NT2/D1 (cell line): ENCODE measurements at regions not wholly inside any gene's neighbourhood (a gene's known extent, or its start where the extent isn't known, plus 50 kb on each side); places are given as distances from the start of the nearest gene placed in this dataset.

Source experiments
- DNase-seq: peaks from one replicate; pipeline ENCODE4 v3.0.0-alpha.2; 2011; ENCODE audit warnings: low read depth, low spot score
- H3K27me3 ChIP-seq: 2 replicates; pipeline ENCODE4 v1.6.0; 2011; ENCODE audit warnings: mild to moderate bottlenecking; ENCODE audit not compliant: insufficient read length, insufficient read depth
- H3K36me3 ChIP-seq: 2 replicates; pipeline ENCODE4 v1.6.1; 2011; ENCODE audit warnings: mild to moderate bottlenecking, low read length, mixed read lengths; ENCODE audit not compliant: insufficient read depth, insufficient read length
- H3K4me1 ChIP-seq: 2 replicates; pipeline ENCODE4 v1.5.1; 2011; ENCODE audit not compliant: insufficient read depth, insufficient read length
- H3K4me3 ChIP-seq: 2 replicates; pipeline ENCODE4 v1.5.1; 2011; ENCODE audit warnings: low read depth; ENCODE audit not compliant: insufficient read length
- H3K9ac ChIP-seq: 2 replicates; pipeline ENCODE4 v1.6.0; 2011; ENCODE audit warnings: low read depth; ENCODE audit not compliant: insufficient read length
- H3K9me3 ChIP-seq: 2 replicates; pipeline ENCODE4 v1.5.1; 2011; ENCODE audit warnings: mild to moderate bottlenecking, low read length; ENCODE audit not compliant: insufficient read depth
- SUZ12 ChIP-seq: IDR thresholded peaks from 2 replicates; pipeline ENCODE4 v1.6.1; 2011; ENCODE audit not compliant: insufficient read length, insufficient read depth; ENCODE audit errors: extremely low read depth
- YY1 ChIP-seq: IDR thresholded peaks from 2 replicates; pipeline ENCODE4 v1.6.1; 2011; ENCODE audit not compliant: insufficient read length, insufficient read depth
- ZNF274 ChIP-seq: IDR thresholded peaks from 2 replicates; pipeline ENCODE4 v1.6.1; 2011; ENCODE audit warnings: mild to moderate bottlenecking, low read depth, low read length

- H3K9me3 ChIP-seq: peaks cover 13% of the 10 kb centered on the region; the same call in 1 of the 2 replicates
- no peak for TF ChIP-seq ZNF274
- TF ChIP-seq YY1: no peak
- TF ChIP-seq SUZ12: no peak
- no peak for DNase-seq
- H3K36me3 ChIP-seq: no peaks in the 10 kb centered on the region
- no peak overlapping the region for H3K4me3 ChIP-seq
- H3K4me1 ChIP-seq: no peaks in the 10 kb centered on the region
- H3K9ac ChIP-seq: no peak overlapping the region
- H3K27me3 ChIP-seq: no peaks in the 10 kb centered on the region
Measured at GRCh38 chr10:84571146-84571545, 242.8 kb downstream of the CCSER2 start.

GRCh38 chr10:84574102-84574501 lies 245.7 kb downstream of the CCSER2 start:
- H3K36me3 ChIP-seq: no peaks in the 10 kb centered on the region
- H3K4me1 ChIP-seq: no peaks in the 10 kb centered on the region
- no peak for DNase-seq
- H3K27me3 ChIP-seq: no peaks in the 10 kb centered on the region
- no peak overlapping the region for H3K4me3 ChIP-seq
- TF ChIP-seq SUZ12 (no peak), ZNF274 (no peak), YY1 (no peak)
- H3K9ac ChIP-seq: no peak overlapping the region
- H3K9me3 ChIP-seq: peaks cover 17% of the 10 kb centered on the region; the same call in 1 of the 2 replicates

GRCh38 chr10:84581976-84582375 lies 253.6 kb downstream of the CCSER2 start:
- peaks cover under 1% of the 10 kb centered on the region; the same call in 1 of the 2 replicates for H3K9me3 ChIP-seq
- peaks cover 5% of the 10 kb centered on the region for H3K4me1 ChIP-seq
- TF ChIP-seq ZNF274: no peak
- TF ChIP-seq SUZ12: no peak
- TF ChIP-seq YY1: no peak
- no peak overlapping the region for H3K9ac ChIP-seq
- no peak overlapping the region for H3K4me3 ChIP-seq
- no peak for DNase-seq
- H3K27me3 ChIP-seq: no peaks in the 10 kb centered on the region
- no peaks in the 10 kb centered on the region for H3K36me3 ChIP-seq

GRCh38 chr10:84583501-84583900 lies 255.1 kb downstream of the CCSER2 start:
- Histone ChIP-seq H3K27me3 (no peaks in the 10 kb centered on the region), H3K36me3 (no peaks in the 10 kb centered on the region), H3K9me3 (no peaks in the 10 kb centered on the region), H3K4me3 (no peak overlapping the region), H3K4me1 (peaks cover 10% of the 10 kb centered on the region), H3K9ac (no peak overlapping the region)
- DNase-seq: no peak
- no peak for TF ChIP-seq SUZ12
- no peak for TF ChIP-seq ZNF274
- no peak for TF ChIP-seq YY1

- peaks cover 7% of the 10 kb centered on the region for H3K4me1 ChIP-seq
- TF ChIP-seq SUZ12 (no peak), ZNF274 (no peak), YY1 (no peak)
- H3K4me3 ChIP-seq: no peak overlapping the region
- no peaks in the 10 kb centered on the region for H3K36me3 ChIP-seq
- DNase-seq: peak; percentile 44
- H3K27me3 ChIP-seq: no peaks in the 10 kb centered on the region
- no peaks in the 10 kb centered on the region for H3K9me3 ChIP-seq
- H3K9ac ChIP-seq: no peak overlapping the region
Measured at GRCh38 chr10:84587789-84588188, 259.4 kb downstream of the CCSER2 start.

GRCh38 chr10:84588426-84588825 lies 260.0 kb downstream of the CCSER2 start:
- DNase-seq: no peak
- Histone ChIP-seq H3K4me1 (peaks cover 7% of the 10 kb centered on the region), H3K27me3 (no peaks in the 10 kb centered on the region), H3K36me3 (no peaks in the 10 kb centered on the region), H3K4me3 (no peak overlapping the region), H3K9ac (no peak overlapping the region), H3K9me3 (no peaks in the 10 kb centered on the region)
- TF ChIP-seq ZNF274: no peak
- no peak for TF ChIP-seq SUZ12
- TF ChIP-seq YY1: no peak

GRCh38 chr10:84588971-84589370 lies 260.6 kb downstream of the CCSER2 start:
- TF ChIP-seq YY1 (no peak), ZNF274 (no peak), SUZ12 (no peak)
- no peak for DNase-seq
- H3K4me1 ChIP-seq: peaks cover 7% of the 10 kb centered on the region
- H3K4me3 ChIP-seq: no peak overlapping the region
- no peaks in the 10 kb centered on the region for H3K36me3 ChIP-seq
- H3K9me3 ChIP-seq: no peaks in the 10 kb centered on the region
- no peaks in the 10 kb centered on the region for H3K27me3 ChIP-seq
- no peak overlapping the region for H3K9ac ChIP-seq
